K562 (cell line): ENCODE measurements at regions not wholly inside any gene's neighbourhood (a gene's known extent, or its start where the extent isn't known, plus 50 kb on each side); places are given as distances from the start of the nearest gene placed in this dataset.

ENCODE experiments used
- ATAC-seq: fragments of 200-7000 bp; cut with Tn5 transposase; 3 replicates; pipeline ENCODE4 v1.9.1; 2020; ENCODE audit warnings: moderate library complexity
- BruUV-seq: library from RNA; stranded (reverse); fragments of 400-500 nt; replicated peaks from 2 replicates; lab custom pipeline; 2021; lab: Mats Ljungman, UMichigan
- CTCF ChIA-PET: fragments of 300-600 bp; formaldehyde crosslinking; extraction: SDS; loops from one replicate; lab custom pipeline; 2021; ENCODE audit warnings: low intra/inter-chr PET ratio; lab: Yijun Ruan, JAX
- POLR2A ChIA-PET: fragments of 300-600, 350-650 bp; sonication (Branson Sonifier 250); formaldehyde crosslinking; extraction: SDS; loops from one replicate; lab custom pipeline; 2021; ENCODE audit warnings: antibody characterized with exemption, inconsistent platforms; lab: Yijun Ruan, JAX
- DNase-seq, 4 experiments: peaks; one replicate each; pipeline versions ENCODE4 v3.0.0 to v3.0.0-alpha.2; 2011 to 2018; ENCODE audit warnings: low spot score in 3 of 4, mixed read lengths in 3 of 4; ENCODE audit errors: extremely low read depth in 1 of 4
- FAIRE-seq: peaks from 2 replicates; lab custom pipeline; 2011; peaks lifted over from hg19 to GRCh38; lab: Jason Lieb, UNC
- H2AFZ ChIP-seq: 2 replicates; pipeline ENCODE4 v1.6.0; 2011; ENCODE audit warnings: low read depth, low read length, control low read depth, inconsistent platforms
- H3K27ac ChIP-seq: fragments of 200-600 bp; 3 replicates; pipeline ENCODE4 v1.8.0; 2011; ENCODE audit warnings: low read depth, mild to moderate bottlenecking, control low read depth, inconsistent platforms, low read length, moderate library complexity, mixed read lengths; ENCODE audit errors: extremely low read depth
- H3K27me3 ChIP-seq, 2 experiments: fragments of 300-600 bp in 1 of 2; 2 replicates in 1 of 2; 3 replicates in 1 of 2; pipeline versions ENCODE4 v1.6.0 to v1.8.0; 2011; ENCODE audit warnings: inconsistent platforms in 2 of 2, low read length in 2 of 2, mild to moderate bottlenecking in 1 of 2, mixed read lengths in 1 of 2, moderate library complexity in 1 of 2; ENCODE audit not compliant: control insufficient read depth in 2 of 2, insufficient read depth in 2 of 2
- H3K36me3 ChIP-seq: fragments of 300-600 bp; 3 replicates; pipeline ENCODE4 v1.8.0; 2011; ENCODE audit warnings: mild to moderate bottlenecking, low read length, inconsistent platforms; ENCODE audit not compliant: control insufficient read depth, insufficient read depth
- H3K4me1 ChIP-seq, 2 experiments: fragments of 200-600 bp in 1 of 2; replicated peaks in 1 of 2; 2 replicates in 1 of 2; 3 replicates in 1 of 2; pipeline versions ENCODE4 v1.5.1 to v1.8.0; 2011; ENCODE audit warnings: inconsistent platforms in 2 of 2, low read length in 2 of 2, mild to moderate bottlenecking in 1 of 2, mixed read lengths in 1 of 2, moderate library complexity in 1 of 2; ENCODE audit not compliant: control insufficient read depth in 2 of 2, insufficient read depth in 2 of 2
- H3K4me2 ChIP-seq: 2 replicates; pipeline ENCODE4 v1.6.1; 2011; ENCODE audit warnings: low read length, control low read depth, inconsistent platforms, mixed read lengths; ENCODE audit not compliant: insufficient read depth
- H3K4me3 ChIP-seq: fragments of 200-600 bp; sonication (generic), shearing (Covaris generic); 2 replicates; pipeline ENCODE4 v1.5.1; 2016; ENCODE audit warnings: control low read depth, inconsistent platforms
- H3K79me2 ChIP-seq: fragments of 200-600 bp; 3 replicates; pipeline ENCODE4 v1.8.0; 2011; ENCODE audit warnings: low read length, inconsistent platforms; ENCODE audit not compliant: control insufficient read depth, insufficient read depth
- H3K9ac ChIP-seq, 2 experiments: 2 replicates each; pipeline versions ENCODE4 v1.6.0 to v1.6.1; 2011; ENCODE audit warnings: low read depth in 2 of 2, low read length in 2 of 2, control low read depth in 1 of 2, inconsistent platforms in 1 of 2, mild to moderate bottlenecking in 1 of 2, mixed read lengths in 1 of 2; ENCODE audit not compliant: insufficient read depth in 1 of 2
- H3K9me1 ChIP-seq: one replicate; pipeline ENCODE4 v1.6.0; 2011; ENCODE audit warnings: inconsistent platforms, mild to moderate bottlenecking, low read length, moderate library complexity; ENCODE audit not compliant: control insufficient read depth, insufficient read depth
- H3K9me3 ChIP-seq: replicated peaks from 2 replicates; pipeline ENCODE4 v1.5.1; 2011; ENCODE audit warnings: low read depth, low read length, inconsistent platforms; ENCODE audit not compliant: control insufficient read depth, insufficient read depth
- H4K20me1 ChIP-seq: replicated peaks from 2 replicates; pipeline ENCODE4 v1.6.1; 2011; ENCODE audit warnings: low read length, inconsistent platforms, mixed read lengths; ENCODE audit not compliant: control insufficient read depth, insufficient read depth
- ESRRB ChIP-seq: fragments of 250-450 bp; sonication (Bioruptor Pico); IDR thresholded peaks from 2 replicates; pipeline ENCODE4 v1.5.0; 2020; ENCODE audit warnings: mild to moderate bottlenecking, moderate library complexity, borderline replicate concordance
- HINFP ChIP-seq: fragments of 450-650 bp; conservative IDR thresholded peaks from 2 replicates; pipeline ENCODE4 v1.6.1; 2016; ENCODE audit warnings: missing genetic modification characterization, low read depth, mild to moderate bottlenecking, control low read depth, missing compliant biosample characterization
- HIVEP1 ChIP-seq: fragments of 250-450 bp; sonication (Bioruptor Pico); IDR thresholded peaks from 2 replicates; pipeline ENCODE4 v1.4.0; 2020; ENCODE audit warnings: mild to moderate bottlenecking
- MBD2 ChIP-seq: sonication (generic); IDR thresholded peaks from 2 replicates; pipeline ENCODE4 v1.6.1; 2016; ENCODE audit warnings: low read depth, borderline replicate concordance
- ZFP36 ChIP-seq: fragments of 150-350 bp; IDR thresholded peaks from 2 replicates; pipeline ENCODE4 v1.6.1; 2018; ENCODE audit warnings: low read length, low read depth; ENCODE audit not compliant: partially characterized antibody
- WGBS: fragments of 100-300 bp; shearing (Covaris generic); methylation state at CpG from one replicate; pipeline ENCODE4 v1.1.6; 2016; ENCODE audit warnings: low coverage, mixed read lengths; ENCODE audit not compliant: insufficient coverage; ENCODE audit errors: missing lambda C conversion rate; 5-methylcytosine and 5-hydroxymethylcytosine counted together
- in situ Hi-C: fragments of 300-500 bp; cut with MboI; formaldehyde crosslinking; loops from 4 replicates; pipeline ENCODE4 v1.15.0; 2018; ENCODE audit warnings: inconsistent platforms, mixed read lengths
- intact Hi-C: fragments of 100-400 bp; cut with micrococcal nuclease; formaldehyde crosslinking; loops from 2 replicates; pipeline ENCODE4 v1.14.2; 2022

GRCh38 chr12:124403273-124403672, 108.4 kb downstream of the RFLNA start (continued):
- TF ChIP-seq HINFP (tag) = no peak
- no peak for TF ChIP-seq HIVEP1 (CRISPR knock-in tag)
- TF ChIP-seq MBD2 = no peak
- TF ChIP-seq, all 486 proteins: peak for 0

- intact Hi-C loops (no loop called here), in situ Hi-C loops (no loop called here)
- Histone ChIP-seq H3K9ac (peak overlapping the region in 1 of 2 experiments; percentile 40; a peak in 1 of 4 replicates), H3K79me2 (no peaks in the 10 kb centered on the region), H3K27ac (no peak overlapping the region), H3K4me3 (no peak overlapping the region), H3K27me3 (no peaks in the 10 kb centered on the region), H2AFZ (no peak overlapping the region), H4K20me1 (0 out of 2 replicates have a peak, but pooled peaks cover 9% of the 10 kb centered on the region), H3K9me3 (no peaks in the 10 kb centered on the region), H3K9me1 (no peaks in the 10 kb centered on the region), H3K4me2 (no peak overlapping the region), H3K4me1 (peaks cover 0 to 30% of the 10 kb centered on the region in 2 experiments; a peak in 2 of 5 replicates), H3K36me3 (peaks cover 47% of the 10 kb centered on the region; the same call in 2 of the 3 replicates)
- no TSS peak for BruUV-seq
- ATAC-seq = no peak
- FAIRE-seq = no peak
- peak; percentile 65 for TF ChIP-seq ZFP36
- no peak for TF ChIP-seq ESRRB
- ChIA-PET CTCF (no interaction called here), POLR2A (no interaction called here)
- WGBS = 80% methylated on average over 5 of the region's 23 CpGs
- no peak for DNase-seq
Measured at GRCh38 chr12:124402248-124403066, 107.6 kb downstream of the RFLNA start.
